ENCODE measurements at regions not wholly inside any gene's neighbourhood (a gene's known extent, or its start where the extent isn't known, plus 50 kb on each side); places are given as distances from the start of the nearest gene placed in this dataset.

DNA sequence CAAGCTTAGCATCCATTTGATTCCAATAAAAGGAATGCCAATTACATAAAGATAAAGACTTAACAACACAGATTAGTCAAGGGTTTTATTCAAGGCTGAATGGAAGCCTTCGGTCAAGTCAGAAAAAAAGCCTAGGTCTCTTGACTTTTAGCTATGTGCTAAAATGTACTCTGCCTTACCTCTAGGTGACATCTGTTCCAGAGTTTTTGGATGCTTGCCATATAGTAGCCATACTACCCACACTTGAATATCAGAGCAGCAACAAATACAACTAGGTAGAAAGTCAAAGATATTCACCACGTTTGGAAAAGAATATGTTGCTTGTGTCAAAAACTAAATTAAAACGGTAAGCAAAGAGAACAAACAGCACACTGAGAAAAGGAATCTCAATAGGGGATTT lies 484.7 kb downstream of the ELAVL2 start:
- H3K4me1 ChIP-seq (ENCODE audit: insufficient read depth, low read length, poor library complexity, severe bottlenecking), result no peaks in the 10 kb centered on the region
- no peak for DNase-seq (ENCODE audit: low spot score)
- no peak overlapping the region for H2AFZ ChIP-seq (ENCODE audit: low read length)
- ChIA-PET POLR2A (no interaction called here), CTCF (ENCODE audit: unreplicated experiment) (no interaction called here)
- TF ChIP-seq, protein P1, sequence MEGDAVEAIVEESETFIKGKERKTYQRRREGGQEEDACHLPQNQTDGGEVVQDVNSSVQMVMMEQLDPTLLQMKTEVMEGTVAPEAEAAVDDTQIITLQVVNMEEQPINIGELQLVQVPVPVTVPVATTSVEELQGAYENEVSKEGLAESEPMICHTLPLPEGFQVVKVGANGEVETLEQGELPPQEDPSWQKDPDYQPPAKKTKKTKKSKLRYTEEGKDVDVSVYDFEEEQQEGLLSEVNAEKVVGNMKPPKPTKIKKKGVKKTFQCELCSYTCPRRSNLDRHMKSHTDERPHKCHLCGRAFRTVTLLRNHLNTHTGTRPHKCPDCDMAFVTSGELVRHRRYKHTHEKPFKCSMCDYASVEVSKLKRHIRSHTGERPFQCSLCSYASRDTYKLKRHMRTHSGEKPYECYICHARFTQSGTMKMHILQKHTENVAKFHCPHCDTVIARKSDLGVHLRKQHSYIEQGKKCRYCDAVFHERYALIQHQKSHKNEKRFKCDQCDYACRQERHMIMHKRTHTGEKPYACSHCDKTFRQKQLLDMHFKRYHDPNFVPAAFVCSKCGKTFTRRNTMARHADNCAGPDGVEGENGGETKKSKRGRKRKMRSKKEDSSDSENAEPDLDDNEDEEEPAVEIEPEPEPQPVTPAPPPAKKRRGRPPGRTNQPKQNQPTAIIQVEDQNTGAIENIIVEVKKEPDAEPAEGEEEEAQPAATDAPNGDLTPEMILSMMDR (conservative IDR thresholded peaks at IDR 0.05; ENCODE audit: low read length), result no peak
- no peak for TF ChIP-seq EZH2phosphoT487 (IDR thresholded peaks at IDR 0.05; ENCODE audit: borderline replicate concordance, low read depth, low read length)
- H4K20me1 ChIP-seq (ENCODE audit: insufficient read depth, low read length), result no peaks in the 10 kb centered on the region
- no peak overlapping the region for H3K4me2 ChIP-seq (ENCODE audit: low read length)
- H3K9me2 ChIP-seq (ENCODE audit: insufficient read depth, low read length), result no peaks in the 10 kb centered on the region
- no peak overlapping the region for H3K4me3 ChIP-seq (ENCODE audit: low read depth, low read length, poor library complexity, severe bottlenecking)
- no peaks in the 10 kb centered on the region for H3K9me3 ChIP-seq (ENCODE audit: low read length)
- H3K36me3 ChIP-seq (ENCODE audit: insufficient read depth, low read length), result no peaks in the 10 kb centered on the region
- no TSS peak for BruUV-seq (replicated peaks)
- no peaks in the 10 kb centered on the region for H3K79me2 ChIP-seq (ENCODE audit: insufficient read depth, low read depth, low read length)
- intact Hi-C loops (cut with micrococcal nuclease; ENCODE audit: unreplicated experiment), result no loop called here
- H3K27ac ChIP-seq (ENCODE audit: low read depth, low read length, poor library complexity, severe bottlenecking), result no peak overlapping the region

GRCh38 chr9:23342291-23342690 lies 483.7 kb downstream of the ELAVL2 start:
- Histone ChIP-seq H3K36me3 (ENCODE audit: insufficient read depth, low read length) (no peaks in the 10 kb centered on the region), H2AFZ (ENCODE audit: low read length) (no peak overlapping the region), H3K79me2 (ENCODE audit: insufficient read depth, low read depth, low read length) (no peaks in the 10 kb centered on the region), H3K4me1 (ENCODE audit: insufficient read depth, low read length, poor library complexity, severe bottlenecking) (no peaks in the 10 kb centered on the region), H3K27ac (ENCODE audit: low read depth, low read length, poor library complexity, severe bottlenecking) (no peak overlapping the region), H3K4me3 (ENCODE audit: low read depth, low read length, poor library complexity, severe bottlenecking) (no peak overlapping the region), H4K20me1 (ENCODE audit: insufficient read depth, low read length) (no peaks in the 10 kb centered on the region), H3K9me3 (ENCODE audit: low read length) (no peaks in the 10 kb centered on the region), H3K4me2 (ENCODE audit: low read length) (no peak overlapping the region), H3K9me2 (ENCODE audit: insufficient read depth, low read length) (no peaks in the 10 kb centered on the region)
- POLR2A ChIA-PET, result no interaction called here
- no TSS peak for BruUV-seq (replicated peaks)
- CTCF ChIA-PET (ENCODE audit: unreplicated experiment), result no interaction called here
- DNase-seq (ENCODE audit: low spot score), result no peak
- intact Hi-C loops (cut with micrococcal nuclease; ENCODE audit: unreplicated experiment), result no loop called here
- no peak for TF ChIP-seq EZH2phosphoT487 (IDR thresholded peaks at IDR 0.05; ENCODE audit: borderline replicate concordance, low read depth, low read length)
- TF ChIP-seq, protein P1 (conservative IDR thresholded peaks at IDR 0.05; ENCODE audit: low read length), result no peak

GRCh38 chr9:23343226-23343625 lies 482.8 kb downstream of the ELAVL2 start:
- no peak overlapping the region for H3K27ac ChIP-seq (ENCODE audit: low read depth, low read length, poor library complexity, severe bottlenecking)
- DNase-seq (ENCODE audit: low spot score), result no peak
- no peaks in the 10 kb centered on the region for H3K79me2 ChIP-seq (ENCODE audit: insufficient read depth, low read depth, low read length)
- H4K20me1 ChIP-seq (ENCODE audit: insufficient read depth, low read length), result no peaks in the 10 kb centered on the region
- no peak overlapping the region for H2AFZ ChIP-seq (ENCODE audit: low read length)
- no peaks in the 10 kb centered on the region for H3K4me1 ChIP-seq (ENCODE audit: insufficient read depth, low read length, poor library complexity, severe bottlenecking)
- BruUV-seq (replicated peaks), result no TSS peak
- intact Hi-C loops (cut with micrococcal nuclease; ENCODE audit: unreplicated experiment), result no loop called here
- no peaks in the 10 kb centered on the region for H3K9me2 ChIP-seq (ENCODE audit: insufficient read depth, low read length)
- H3K4me2 ChIP-seq (ENCODE audit: low read length), result no peak overlapping the region
- ChIA-PET CTCF (ENCODE audit: unreplicated experiment) (no interaction called here), POLR2A (no interaction called here)
- no peaks in the 10 kb centered on the region for H3K36me3 ChIP-seq (ENCODE audit: insufficient read depth, low read length)
- H3K9me3 ChIP-seq (ENCODE audit: low read length), result no peaks in the 10 kb centered on the region
- no peak overlapping the region for H3K4me3 ChIP-seq (ENCODE audit: low read depth, low read length, poor library complexity, severe bottlenecking)
- TF ChIP-seq EZH2phosphoT487 (IDR thresholded peaks at IDR 0.05; ENCODE audit: borderline replicate concordance, low read depth, low read length), result no peak
- TF ChIP-seq, protein P1 (conservative IDR thresholded peaks at IDR 0.05; ENCODE audit: low read length), result no peak

Measured in OCI-LY7 (cell line).